C4-2B (cell line): ENCODE measurements at regions not wholly inside any gene's neighbourhood (a gene's known extent, or its start where the extent isn't known, plus 50 kb on each side); places are given as distances from the start of the nearest gene placed in this dataset.

ENCODE experiments used
- H3K27ac ChIP-seq: fragments of 450-650 bp; 2 replicates; pipeline ENCODE4 v1.5.1; 2017
- ZFX ChIP-seq: fragments of 450-650 bp; IDR thresholded peaks from 2 replicates; pipeline ENCODE4 v1.6.1; 2017
- TF ChIP-seq, protein P1 (sequence below): fragments of 450-650 bp; conservative IDR thresholded peaks from 2 replicates; pipeline ENCODE4 v1.5.1; 2017; ENCODE audit warnings: mild to moderate bottlenecking

DNA sequence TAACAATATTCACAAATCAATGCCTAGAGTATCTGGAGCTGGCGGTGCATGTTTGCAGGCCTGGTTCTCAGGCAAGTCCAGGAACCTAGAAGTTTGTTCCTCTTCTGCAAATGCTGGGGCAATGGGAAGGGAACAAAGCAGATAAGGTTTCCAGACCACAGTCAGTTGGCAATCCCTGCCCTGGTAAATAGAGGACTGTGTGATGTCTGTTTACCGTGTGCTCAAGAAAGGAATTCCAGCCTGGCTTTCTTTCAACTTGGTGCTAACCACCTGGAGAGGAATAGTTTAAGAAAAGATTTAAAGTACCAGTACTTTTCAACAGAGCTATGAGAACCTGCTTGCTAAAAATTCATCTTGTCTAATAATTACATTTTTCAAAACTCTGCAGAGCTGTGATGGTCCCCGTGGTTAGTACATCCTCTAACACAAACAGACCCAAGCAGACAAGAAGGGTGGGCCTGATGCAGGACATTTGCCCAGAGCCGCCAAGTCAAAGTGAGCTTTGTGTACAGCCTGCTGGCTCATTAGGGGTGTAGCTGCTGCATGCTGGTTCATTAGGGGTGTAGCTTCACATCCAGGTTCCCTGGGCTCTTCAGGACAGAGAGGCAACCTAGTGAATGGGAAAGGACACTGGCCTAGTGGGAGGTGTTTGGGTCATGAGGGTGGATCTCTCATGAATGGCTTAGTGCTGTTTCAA lies 220.5 kb downstream of the SQOR start:
- peak overlapping the region; percentile 55 for H3K27ac ChIP-seq

DNA sequence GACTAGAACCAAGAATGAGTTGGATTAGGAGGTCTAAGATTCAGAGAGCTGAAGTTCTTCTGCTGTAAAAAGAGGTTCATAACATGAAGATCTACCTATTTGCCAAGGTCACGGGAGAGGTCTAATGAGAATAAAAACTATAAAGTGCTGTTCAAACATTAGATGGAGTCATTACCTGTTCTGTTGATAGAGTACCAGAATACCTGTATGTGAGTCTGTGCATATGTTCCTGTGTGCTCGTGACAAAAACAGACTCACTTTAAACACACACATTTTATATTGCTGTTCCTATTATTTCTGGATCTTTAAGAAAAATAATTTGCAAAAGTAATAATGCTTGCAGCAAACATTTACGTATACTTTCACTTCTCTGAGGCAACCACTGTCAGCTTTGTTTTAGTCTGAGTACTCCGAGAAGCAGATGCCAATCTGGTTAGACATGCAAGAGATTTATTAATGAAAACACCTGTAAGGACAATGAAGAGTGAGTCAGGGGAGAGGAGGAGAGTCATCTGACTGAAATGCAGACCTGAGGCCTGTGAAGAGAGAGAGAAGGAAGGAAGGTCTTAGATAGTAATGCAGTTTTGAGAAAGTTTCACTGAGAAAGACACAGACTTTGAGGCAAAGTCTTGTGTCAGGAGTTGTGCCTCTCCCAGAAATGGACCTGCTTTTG lies 221.2 kb downstream of the SQOR start:
- TF ChIP-seq, protein P1, sequence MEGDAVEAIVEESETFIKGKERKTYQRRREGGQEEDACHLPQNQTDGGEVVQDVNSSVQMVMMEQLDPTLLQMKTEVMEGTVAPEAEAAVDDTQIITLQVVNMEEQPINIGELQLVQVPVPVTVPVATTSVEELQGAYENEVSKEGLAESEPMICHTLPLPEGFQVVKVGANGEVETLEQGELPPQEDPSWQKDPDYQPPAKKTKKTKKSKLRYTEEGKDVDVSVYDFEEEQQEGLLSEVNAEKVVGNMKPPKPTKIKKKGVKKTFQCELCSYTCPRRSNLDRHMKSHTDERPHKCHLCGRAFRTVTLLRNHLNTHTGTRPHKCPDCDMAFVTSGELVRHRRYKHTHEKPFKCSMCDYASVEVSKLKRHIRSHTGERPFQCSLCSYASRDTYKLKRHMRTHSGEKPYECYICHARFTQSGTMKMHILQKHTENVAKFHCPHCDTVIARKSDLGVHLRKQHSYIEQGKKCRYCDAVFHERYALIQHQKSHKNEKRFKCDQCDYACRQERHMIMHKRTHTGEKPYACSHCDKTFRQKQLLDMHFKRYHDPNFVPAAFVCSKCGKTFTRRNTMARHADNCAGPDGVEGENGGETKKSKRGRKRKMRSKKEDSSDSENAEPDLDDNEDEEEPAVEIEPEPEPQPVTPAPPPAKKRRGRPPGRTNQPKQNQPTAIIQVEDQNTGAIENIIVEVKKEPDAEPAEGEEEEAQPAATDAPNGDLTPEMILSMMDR, result no peak
- no peak for TF ChIP-seq ZFX
- peak overlapping the region; percentile 55 for H3K27ac ChIP-seq

More for the DNA sequence above, 220.5 kb downstream of the SQOR start:
- TF ChIP-seq ZFX, result no peak
- TF ChIP-seq, protein P1, result no peak

DNA sequence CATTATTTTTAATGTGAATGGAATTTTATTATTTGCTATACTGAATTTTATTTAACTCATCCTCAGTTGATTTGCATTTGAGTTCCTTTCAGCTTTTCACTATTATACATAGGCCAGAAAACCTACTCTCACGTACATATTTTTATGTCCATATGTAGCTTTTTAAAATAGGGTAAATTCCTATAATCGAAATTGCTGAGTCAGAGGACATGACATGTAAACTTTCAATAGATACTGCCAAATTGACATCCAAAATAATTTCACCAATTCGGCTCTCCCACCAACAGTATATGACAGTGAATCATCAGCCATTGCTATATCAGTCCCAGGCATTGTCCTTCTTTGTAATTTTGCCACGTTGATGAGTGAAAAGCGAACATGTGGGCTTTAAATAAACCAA lies 222.5 kb downstream of the SQOR start:
- no peak for TF ChIP-seq ZFX
- TF ChIP-seq, protein P1, result no peak

DNA sequence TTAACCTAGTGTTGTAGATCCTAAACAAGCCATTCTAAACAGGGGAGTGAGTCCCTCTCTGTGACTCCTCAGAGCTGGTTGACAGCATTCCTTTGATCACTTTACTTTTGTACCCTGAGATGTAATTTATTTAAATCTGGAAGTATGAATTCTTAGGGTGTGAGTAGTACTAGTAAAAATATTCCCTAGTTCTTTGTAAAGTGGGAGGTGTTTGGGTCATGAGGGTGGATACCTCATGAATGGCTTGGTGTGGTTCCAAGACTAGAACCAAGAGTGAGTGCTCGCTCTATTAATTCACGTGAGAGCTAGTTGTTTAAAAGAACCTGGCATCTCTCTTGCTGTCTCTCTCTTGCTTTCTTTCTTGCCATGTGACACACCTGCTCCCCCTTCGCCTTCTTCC lies 223.7 kb downstream of the SQOR start:
- TF ChIP-seq ZFX, result no peak
- TF ChIP-seq, protein P1, result no peak
- no peak overlapping the region for H3K27ac ChIP-seq

More for the DNA sequence above, 222.5 kb downstream of the SQOR start:
- no peak overlapping the region for H3K27ac ChIP-seq

DNA sequence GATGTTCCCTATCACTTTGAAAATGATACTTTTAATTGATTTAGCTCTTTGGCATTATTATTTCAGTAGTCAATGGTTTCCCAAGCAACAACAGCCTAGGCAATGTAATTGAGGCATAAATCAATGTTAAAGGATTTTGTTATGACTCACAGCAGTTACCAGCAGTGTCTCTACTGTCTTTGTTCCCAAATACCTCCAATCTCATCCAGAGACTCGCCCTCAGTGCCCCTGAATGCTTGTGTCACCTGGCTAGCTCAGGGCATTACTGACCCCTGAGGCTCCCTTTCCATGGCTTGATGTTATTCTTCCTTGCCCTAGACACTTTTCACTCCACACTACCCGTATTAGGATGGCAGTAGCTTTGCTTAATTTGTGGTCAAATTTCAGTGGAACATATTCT lies 227.2 kb downstream of the SQOR start:
- TF ChIP-seq, protein P1, result no peak
- no peak for TF ChIP-seq ZFX
- H3K27ac ChIP-seq, result no peak overlapping the region

DNA sequence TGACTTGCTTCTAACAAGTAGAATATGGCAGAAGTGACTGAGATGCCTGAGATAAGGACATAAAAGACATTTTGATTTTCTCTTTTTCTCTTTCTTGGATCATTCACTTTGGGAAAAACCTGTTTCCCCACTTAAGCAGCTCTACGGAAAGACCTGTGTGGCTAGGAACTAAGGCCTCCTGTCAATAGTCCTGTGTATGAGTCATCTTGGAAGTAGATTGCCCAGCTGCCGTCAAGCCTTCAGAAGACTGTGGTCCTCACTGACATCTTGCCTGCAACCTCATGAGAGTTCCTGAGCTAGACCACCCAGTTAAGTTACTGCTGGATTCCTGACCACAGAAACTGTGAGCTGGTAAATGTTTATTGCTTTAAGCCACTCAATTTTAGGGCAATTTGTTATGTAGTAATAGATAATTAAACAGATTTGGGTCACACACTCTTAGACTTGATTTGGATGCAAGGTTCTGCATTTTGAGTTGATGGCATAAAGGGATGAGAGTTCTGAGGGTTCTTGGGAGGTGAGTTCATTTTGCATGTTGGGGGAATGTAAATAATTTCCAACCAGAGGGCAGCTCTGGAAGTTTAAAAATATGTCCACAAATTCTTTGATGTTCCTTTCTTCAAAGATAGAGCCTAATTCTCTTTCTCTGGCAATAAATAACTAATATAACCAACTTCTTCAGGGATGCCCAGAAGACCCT lies 229.2 kb downstream of the SQOR start:
- TF ChIP-seq, protein P1, result no peak
- TF ChIP-seq ZFX, result no peak
- H3K27ac ChIP-seq, result no peak overlapping the region

DNA sequence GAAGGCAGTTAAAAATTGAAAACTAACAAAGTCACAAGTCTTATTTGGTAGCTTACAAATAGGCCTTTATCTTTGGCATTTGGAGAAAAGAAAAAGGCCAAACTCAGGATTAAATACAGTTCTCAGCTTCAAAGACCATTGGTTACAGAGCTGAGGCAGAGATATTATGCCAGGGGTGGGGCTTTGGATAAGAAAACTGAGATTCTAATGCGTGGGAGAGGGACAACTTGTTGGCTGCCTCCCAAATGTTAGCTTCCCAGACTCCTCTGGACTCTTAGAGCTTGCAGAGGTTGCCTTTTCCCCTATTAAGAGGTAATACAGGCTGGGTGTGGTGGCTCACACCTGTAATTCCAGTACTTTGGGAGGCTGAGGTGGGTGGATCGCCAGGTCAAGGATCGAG lies 231.8 kb downstream of the SQOR start:
- H3K27ac ChIP-seq, result no peak overlapping the region

More for the DNA sequence above, 231.8 kb downstream of the SQOR start:
- TF ChIP-seq, protein P1, result no peak
- no peak for TF ChIP-seq ZFX
